NK-92 treated with Interleukin-12 subunit alpha and Interleukin-12 subunit beta, amount 100 ng/mL, for 24 hours (cell line): ENCODE measurements at regions not wholly inside any gene's neighbourhood (a gene's known extent, or its start where the extent isn't known, plus 50 kb on each side); places are given as distances from the start of the nearest gene placed in this dataset.

Experiments
- DNase-seq: peaks from one replicate; lab custom pipeline; 2025; lab: John Stamatoyannopoulos, UW

GRCh38 chr1:213647864-213648650 is 339.7 kb upstream of the PROX1 start:
- DNase-seq = no peak

DNA sequence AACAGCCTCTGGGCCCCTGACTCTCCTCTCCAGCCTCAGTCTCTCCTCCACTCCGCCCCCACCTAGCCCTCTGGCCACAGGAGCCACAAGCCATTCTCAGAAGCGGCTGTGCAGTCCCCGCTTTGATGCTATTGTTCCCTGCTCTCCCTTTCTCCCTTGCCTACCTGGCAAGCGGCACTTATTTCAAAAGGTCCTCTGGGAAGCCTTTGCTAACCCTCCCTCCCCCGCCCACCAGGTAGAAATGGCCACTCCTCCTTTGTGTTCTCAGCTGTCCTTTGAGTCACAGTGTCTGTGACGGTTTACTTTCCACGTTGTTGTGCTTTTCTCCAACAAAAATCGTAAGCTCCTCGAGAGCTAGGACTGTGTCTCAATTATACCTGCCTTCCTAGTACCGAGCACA is 338.4 kb upstream of the PROX1 start:
- no peak for DNase-seq

GRCh38 chr1:213650603-213651002 is 337.2 kb upstream of the PROX1 start:
- DNase-seq = no peak

GRCh38 chr1:213651077-213651476 is 336.7 kb upstream of the PROX1 start:
- DNase-seq = no peak

DNA sequence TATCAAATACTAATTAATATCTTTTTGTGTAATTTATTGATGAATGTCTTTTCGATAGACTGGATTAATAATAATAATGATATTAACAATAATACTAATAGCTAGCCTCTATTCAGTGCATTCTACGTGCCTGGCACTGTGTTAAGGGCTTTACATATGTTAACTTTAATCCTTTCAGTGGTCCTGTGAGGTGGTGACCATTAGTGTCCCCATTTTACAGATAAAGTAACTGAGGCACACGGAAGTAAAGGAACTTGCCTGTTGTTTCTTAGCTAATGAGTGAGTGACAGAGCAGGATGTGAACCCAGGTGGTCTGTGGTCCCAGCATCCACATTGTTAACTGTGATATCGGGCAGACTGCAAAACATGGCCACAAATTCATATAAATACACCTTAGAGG is 335.7 kb upstream of the PROX1 start:
- no peak for DNase-seq

DNA sequence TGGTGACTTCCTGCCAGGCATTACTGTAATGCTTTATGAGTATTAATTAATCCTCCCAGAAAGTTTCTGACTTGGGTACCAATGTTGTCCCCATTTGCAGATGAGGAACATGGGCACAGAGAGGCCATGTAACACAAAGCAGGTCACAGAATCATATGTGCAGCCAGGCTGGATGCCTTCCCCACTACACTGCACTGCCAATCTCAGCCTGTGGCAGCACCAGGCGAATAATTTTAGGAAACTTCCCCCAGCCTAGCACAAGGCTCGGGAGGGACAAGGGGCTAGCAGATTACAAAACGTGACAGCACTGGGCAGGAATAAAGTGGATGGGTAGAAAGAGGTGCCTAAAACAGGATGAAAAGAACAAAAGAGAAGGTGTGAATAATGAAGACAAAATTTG is 331.7 kb upstream of the PROX1 start:
- no peak for DNase-seq

DNA sequence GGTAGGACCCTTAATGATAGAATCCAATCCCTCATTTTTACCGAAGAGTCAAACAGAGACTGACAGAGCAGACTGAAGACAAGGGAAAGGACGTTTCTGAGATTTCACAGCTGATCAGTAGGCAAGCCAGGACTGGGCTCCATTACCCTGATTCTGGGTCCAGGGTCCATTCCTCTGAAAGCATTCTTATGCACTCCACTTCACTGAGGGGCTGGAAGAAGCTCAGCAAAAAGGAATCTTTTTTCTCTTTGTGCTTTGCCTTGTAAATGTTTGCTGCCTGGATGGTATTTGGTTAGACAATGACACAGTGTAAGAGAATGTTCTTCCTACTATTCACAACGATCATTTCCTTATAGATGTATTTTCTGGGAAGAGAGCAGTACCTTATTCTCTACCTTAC is 331.3 kb upstream of the PROX1 start:
- DNase-seq = no peak

DNA sequence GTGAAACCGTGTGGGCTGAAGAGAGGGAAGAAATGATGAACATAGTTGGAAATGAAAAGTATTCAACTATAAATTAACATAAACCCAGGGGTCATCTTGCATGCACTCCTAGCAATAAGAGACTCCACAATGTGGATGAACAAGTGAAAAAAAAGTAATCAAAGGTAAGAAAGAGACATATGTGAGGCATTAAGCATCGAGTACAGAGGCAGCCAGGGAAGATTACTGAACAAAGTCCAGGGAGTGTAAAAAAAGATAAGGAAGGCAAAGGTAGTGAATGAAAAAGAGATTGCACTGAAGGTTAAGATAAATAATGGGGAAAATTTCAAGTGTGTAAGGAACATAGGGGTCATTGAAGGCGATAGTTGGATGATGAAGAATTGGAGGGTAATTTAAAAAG is 330.8 kb upstream of the PROX1 start:
- DNase-seq = no peak

GRCh38 chr1:213657879-213658278 is 329.9 kb upstream of the PROX1 start:
- DNase-seq = no peak

DNA sequence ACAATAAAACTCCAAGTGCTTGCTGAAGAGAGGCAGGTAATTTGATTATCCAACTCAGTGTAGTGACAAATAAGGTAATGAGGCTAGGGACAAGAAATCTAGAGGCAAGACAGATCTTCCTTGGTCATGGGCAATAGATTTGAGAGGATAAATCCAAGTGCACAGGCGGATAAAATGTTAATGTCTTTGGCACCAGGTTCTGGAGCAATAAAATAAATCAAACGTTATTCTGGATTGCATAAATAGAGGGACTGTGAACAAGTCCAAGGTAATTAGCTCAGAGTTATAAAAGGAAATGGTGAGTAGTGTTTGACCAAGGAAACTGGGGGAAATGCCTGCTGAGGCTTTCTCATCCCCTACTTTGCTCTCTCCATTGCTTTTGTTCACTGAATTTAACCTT is 329.3 kb upstream of the PROX1 start:
- no peak for DNase-seq

DNA sequence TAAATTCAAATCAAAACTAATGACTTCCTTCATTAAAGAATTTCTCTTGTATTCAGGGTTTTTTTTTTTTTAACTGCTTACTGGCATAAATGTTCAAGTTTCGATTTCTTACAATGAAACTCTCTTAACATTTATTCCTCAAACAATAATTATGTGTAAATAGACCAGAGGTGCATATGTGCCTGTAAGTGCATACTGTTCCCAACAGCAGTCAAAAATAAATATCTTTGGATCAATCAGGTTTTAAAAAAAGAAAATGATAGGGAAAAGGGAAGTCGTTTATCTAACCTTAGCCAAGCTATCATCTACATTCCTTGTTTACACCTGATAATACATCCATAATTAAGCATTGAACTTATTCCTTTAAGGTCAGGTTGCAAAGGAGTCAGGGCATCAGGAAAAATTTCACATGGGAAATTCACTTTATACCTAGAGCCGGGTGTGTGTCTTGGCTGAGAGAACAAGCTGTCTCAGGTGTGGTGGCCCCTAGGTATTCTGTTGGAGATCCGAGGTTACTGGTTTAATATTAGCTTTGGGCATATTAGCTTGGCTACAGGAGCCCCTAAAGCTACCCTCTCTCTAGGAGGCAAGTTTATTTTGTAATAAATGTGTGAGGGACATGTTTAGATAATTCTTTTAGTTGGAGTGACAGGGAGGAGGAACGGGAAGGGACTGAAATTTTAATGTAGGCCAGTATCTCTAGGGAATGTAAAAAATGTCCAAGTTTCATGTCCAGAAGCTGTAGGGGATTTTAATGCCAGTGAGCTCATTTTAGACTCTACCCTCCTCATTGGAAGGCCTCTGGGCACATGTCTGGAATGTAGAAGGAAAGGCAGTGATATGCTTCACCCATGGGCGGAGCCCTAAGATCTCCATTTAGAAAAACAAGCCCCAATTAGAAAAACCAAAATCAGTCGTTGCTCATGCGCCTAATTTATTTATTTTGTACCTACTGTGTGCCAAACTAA is 327.9 kb upstream of the PROX1 start:
- no peak for DNase-seq

- no peak for DNase-seq
These were observed 326.5 kb upstream of the PROX1 start for GRCh38 chr1:213661302-213661701.

DNA sequence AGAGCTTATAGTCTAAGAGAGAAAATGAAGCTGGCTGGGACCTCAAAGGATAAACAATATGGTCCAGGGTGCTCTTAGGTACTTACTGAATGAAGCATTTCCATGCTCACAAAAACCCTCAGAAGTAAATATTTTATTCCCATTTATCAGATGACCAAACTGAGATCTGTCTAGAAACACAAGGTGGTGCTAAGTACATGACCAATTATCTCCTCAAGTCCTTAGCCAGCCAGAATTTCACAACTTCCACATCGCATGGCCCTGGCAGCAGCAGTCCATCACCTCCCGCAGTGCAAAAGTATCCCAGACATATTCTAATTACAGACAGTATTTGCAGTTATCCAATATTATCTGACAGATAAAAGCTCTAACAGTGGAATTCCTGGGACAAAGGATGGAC is 321.7 kb upstream of the PROX1 start:
- no peak for DNase-seq

GRCh38 chr1:213666922-213667321 is 320.9 kb upstream of the PROX1 start:
- DNase-seq = no peak

DNA sequence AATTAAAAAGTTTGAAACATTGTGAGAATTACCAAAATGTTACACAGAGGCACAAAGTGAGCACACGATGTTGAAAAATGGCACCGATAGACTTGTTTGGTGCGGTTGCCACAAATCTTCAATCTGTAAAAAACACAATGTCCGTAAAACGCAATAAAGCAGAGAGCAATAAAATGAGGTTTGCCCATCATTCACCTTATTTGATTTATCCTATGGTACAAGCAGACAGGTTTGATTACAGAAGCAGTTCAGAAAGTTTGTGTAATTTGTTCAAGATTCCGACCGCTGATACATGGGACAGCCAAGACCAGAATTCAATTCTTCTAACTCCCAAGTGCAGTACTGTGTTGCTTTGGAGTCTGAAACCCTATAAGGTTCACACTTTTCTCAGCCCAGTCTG is 318.3 kb upstream of the PROX1 start:
- no peak for DNase-seq

- no peak for DNase-seq
These were observed 317.6 kb upstream of the PROX1 start for GRCh38 chr1:213669964-213670691.

DNA sequence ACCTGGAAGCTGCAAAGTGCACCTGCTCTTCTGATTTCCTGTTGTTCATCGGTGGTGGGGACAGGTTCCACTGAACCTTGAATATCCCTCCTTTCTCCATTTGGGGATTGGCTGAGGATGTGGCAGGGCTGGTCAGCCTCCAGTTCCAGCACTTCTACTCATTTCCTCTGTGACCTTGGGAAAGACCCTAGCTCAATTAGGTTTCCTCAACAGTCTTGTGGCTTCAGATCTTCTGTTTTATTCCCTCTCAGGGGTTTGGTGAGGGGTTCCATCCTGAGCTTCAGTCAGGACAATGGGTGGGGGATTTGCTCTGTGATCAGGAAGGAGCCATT is 317.1 kb upstream of the PROX1 start:
- no peak for DNase-seq

- no peak for DNase-seq
These were observed 312.7 kb upstream of the PROX1 start for GRCh38 chr1:213675043-213675442.

- no peak for DNase-seq
These were observed 311.0 kb upstream of the PROX1 start for GRCh38 chr1:213676736-213677135.

DNA sequence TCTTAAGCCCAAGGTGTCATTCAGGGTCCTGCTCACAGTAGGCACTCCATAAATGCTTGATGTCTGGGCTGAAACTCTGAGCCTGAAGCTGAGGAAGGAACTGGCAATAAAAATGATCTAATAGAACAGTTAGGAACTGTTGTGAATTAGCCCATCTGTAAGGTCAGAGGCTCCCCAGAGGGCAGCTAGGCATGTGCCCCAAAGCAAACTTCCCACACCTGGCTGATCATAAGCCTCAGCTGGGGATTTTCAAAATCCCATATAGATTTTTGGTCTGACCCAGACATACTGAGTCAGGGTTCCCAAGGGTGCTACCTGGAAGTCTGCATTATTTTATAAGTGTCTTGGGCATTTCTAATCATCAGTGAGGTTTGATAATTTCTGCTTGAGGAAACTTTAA is 309.4 kb upstream of the PROX1 start:
- DNase-seq = no peak

DNA sequence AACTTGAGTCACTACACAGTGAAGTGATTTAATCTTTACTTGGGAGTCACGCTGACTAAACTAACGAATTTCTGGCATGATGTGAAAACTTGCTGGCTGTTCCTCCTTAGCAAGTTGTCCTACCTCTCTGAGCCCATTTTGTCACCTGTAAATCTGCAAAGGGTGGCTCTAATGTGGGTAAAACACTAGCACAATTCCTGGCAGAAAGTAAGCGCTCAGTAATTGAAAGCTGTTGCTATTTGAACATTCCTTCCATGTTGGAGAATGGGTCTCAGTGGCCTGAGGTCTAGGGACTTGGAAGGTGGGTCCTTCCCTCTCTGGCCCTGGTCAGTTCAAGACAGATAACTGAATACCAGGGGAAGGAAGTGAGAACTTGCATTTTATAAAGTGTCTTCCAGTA is 309.0 kb upstream of the PROX1 start:
- DNase-seq = no peak

DNA sequence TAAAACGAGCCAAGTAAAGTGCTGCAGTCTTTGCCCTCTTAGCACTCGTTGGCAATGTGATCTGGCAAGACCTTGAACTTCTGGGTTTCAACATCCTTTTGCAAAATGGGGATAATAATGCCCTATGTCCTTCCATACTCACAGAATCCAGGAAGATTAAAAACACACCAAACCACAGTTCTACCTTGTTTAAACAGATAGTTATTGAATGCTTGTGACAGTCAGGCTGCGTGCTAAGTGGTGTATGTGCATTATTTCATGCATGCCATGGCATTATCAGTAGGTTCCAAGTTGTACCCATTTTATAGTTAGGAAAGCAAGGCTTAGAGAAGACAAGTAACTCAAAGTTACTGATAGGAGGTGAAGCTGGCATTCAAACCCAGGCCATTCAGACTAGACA is 308.6 kb upstream of the PROX1 start:
- no peak for DNase-seq
